ENCODE measurements at regions not wholly inside any gene's neighbourhood (a gene's known extent, or its start where the extent isn't known, plus 50 kb on each side); places are given as distances from the start of the nearest gene placed in this dataset.

DNA sequence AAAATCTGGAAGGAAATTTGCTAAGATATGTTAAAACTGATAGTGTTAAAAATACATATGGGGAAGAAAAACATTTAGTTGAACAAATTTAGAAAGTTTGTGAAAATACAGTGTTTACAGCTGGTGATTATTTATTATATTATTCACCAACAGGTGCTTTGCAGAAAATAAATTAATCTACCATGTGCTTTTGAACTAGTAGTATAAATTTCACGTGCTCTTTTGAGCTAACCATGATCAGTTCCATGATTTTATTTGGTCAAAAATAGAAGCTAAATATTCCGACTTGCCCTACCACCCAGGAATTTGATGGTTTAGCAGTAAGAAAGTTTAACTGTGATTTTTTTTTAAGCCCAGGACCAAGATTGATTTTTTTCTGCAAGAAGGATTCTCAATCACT lies 113.3 kb downstream of the SPRY2 start:
- TF ChIP-seq, protein P1, sequence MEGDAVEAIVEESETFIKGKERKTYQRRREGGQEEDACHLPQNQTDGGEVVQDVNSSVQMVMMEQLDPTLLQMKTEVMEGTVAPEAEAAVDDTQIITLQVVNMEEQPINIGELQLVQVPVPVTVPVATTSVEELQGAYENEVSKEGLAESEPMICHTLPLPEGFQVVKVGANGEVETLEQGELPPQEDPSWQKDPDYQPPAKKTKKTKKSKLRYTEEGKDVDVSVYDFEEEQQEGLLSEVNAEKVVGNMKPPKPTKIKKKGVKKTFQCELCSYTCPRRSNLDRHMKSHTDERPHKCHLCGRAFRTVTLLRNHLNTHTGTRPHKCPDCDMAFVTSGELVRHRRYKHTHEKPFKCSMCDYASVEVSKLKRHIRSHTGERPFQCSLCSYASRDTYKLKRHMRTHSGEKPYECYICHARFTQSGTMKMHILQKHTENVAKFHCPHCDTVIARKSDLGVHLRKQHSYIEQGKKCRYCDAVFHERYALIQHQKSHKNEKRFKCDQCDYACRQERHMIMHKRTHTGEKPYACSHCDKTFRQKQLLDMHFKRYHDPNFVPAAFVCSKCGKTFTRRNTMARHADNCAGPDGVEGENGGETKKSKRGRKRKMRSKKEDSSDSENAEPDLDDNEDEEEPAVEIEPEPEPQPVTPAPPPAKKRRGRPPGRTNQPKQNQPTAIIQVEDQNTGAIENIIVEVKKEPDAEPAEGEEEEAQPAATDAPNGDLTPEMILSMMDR (IDR thresholded peaks at IDR 0.05; ENCODE audit: low read depth, low read length, poor library complexity, severe bottlenecking): no peak
- TF ChIP-seq EZH2phosphoT487 (IDR thresholded peaks at IDR 0.05; ENCODE audit: borderline replicate concordance, low read length): no peak

All from DOHH2 (cell line).